GM18520 (cell line): ENCODE measurements at regions not wholly inside any gene's neighbourhood (a gene's known extent, or its start where the extent isn't known, plus 50 kb on each side); places are given as distances from the start of the nearest gene placed in this dataset.
A peak's percentile ranks its signal among the peaks of the same experiment; 100 is the strongest.

Source experiments
- ATAC-seq: cut with Tn5 transposase; IDR thresholded peaks from one replicate; pipeline ENCODE4 v1.9.1; 2021; ENCODE audit not compliant: unreplicated experiment

DNA sequence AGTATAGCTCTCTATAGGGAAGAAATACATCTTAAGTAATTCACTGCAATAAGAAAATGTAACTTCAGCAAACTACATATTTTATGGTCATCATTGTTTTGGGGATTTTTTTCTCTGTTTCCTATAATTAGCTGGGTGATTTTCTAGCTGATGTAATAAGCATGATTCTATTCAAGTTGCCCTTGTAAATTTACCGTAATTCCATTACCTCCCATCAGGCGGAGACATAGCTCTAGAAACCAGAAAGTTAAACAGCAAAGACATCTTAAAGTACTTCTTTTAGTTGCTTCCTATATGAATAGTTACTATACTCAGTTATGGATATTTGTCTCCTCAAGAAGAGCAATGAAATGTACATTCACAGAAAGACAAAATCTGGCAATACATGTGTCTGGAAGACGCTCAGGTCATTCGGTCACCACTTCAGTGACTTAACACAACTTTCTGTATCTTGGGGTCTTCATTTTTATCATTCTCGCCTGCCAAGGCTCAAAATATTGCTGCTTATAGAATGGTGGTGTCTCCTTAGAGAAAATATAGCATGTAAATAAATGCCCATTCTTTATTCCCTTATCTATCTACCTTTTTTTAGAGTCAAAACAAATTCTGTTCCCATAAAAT lies 239.9 kb upstream of the ZC3H12C start:
- peak; percentile 74 for ATAC-seq

DNA sequence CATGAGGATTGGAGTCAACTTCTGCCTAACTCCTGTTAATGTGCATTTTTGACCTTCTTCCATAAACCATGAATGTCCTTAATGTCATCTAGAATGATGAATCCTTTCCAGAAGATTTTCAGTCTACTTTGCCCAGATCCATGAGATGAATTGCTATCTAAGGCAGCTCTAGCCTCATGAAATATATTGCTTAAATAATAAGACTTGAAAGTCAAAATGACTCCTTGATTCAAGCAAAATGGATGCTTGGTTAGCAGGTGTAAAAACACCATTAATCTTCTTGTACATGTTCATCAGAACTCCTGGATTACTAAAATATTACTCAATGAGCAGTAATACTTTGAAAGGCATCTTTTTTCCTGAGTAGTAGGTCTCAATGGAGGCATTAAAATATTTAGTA lies 238.5 kb upstream of the ZC3H12C start:
- ATAC-seq: no peak

DNA sequence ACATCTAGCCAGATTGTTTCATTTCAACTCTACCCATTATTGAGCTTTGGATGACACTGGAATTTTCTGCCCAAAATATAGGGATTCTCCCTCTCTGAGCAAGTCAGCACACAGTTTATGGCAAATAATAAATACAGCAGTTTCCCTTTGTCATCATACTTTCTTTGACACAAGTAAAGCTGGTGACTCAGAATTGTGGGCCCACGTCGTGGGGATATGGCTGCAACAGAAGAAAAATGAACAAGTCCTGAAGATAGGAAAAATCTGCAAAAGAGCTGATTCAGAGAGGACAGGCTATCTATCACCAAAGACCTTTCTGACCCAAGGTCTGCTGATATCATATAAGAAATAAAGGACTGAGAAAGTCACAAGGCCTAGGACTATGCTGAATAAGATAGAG lies 236.3 kb upstream of the ZC3H12C start:
- ATAC-seq: no peak

DNA sequence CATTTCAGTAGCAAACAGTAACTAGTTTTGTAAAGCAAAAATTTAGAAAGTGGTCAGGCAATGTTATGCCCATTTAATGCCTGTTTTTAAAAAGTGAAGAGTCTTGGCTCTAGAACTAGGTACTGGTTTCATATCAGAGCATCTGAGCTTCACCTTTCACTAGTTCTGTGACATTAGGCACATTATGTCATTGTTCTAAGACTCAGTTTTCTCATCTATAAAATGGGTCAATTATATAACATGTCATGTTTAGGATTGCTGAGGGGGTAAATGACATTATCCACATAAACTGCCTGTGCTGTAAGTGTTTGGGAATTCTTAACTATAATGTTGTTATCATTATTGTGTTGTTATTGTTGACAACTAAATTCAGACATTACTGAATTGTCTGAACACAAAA lies 235.6 kb upstream of the ZC3H12C start:
- no peak for ATAC-seq

DNA sequence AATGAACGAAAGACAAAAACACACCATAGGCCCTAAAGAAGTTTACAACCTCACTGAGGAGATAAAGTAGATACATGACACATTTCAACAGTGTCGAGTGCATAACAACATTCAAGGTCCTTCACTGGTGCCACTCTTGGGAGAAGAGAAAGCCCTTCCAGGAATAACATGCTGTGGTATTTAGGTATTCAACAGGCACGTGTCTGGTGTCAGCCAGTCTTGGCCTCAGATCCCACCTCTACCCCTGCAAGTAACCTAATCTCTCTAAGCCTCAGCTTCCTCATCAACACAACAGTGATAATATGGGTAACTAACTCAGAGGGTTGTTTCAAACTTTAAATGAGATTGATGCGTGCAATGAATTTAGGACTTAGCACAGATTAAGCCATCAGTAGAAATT lies 235.0 kb upstream of the ZC3H12C start:
- ATAC-seq: no peak

DNA sequence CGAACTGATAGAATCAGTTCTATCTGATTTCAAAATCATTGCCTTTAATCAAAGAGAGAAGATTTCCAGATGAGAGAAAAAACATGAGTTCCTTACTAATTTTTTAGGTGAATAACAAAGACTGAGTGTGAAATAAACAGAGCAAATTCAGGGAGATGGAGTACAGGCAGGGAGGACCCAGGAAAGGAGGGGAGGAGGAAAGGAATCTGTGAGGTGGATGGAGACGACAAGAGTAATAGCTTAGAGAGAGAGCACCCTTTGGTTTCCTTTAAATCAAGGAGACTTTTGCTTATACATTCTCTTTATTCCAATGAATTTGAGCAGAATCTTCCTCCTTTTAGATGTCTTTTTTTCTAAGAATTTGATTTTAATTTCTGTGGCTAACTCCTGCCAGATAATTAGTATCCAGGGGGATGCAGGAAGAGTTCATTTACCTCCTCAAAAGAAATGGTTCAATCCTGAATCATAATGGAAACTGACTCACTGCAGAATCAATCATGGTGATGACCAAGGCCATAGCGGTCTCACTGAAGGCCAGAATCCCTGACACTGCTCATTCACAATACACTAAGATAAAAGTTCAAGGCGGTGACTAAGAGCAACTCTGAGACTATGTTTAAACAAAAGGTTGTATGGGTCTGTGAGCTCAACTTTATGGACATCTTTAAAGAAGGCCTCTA lies 234.0 kb upstream of the ZC3H12C start:
- ATAC-seq: no peak

DNA sequence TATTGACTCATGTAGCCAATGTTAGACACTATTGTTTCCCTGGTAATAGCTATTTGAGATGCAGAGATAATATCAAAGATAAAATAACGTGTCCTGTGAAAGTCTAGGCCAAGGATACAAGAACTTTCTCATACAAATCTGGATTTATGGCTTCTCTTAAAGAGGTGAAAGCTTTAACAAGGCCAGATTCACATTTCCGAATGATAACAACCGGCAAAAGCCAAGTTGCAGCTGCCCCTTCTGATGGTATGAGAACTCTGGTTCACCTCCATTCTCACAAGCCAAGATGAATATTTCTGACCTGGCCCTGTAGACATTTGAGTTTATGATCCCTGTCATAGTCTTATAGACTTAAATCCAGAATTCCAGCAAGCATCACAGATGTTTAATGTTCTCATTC lies 230.4 kb upstream of the ZC3H12C start:
- no peak for ATAC-seq

DNA sequence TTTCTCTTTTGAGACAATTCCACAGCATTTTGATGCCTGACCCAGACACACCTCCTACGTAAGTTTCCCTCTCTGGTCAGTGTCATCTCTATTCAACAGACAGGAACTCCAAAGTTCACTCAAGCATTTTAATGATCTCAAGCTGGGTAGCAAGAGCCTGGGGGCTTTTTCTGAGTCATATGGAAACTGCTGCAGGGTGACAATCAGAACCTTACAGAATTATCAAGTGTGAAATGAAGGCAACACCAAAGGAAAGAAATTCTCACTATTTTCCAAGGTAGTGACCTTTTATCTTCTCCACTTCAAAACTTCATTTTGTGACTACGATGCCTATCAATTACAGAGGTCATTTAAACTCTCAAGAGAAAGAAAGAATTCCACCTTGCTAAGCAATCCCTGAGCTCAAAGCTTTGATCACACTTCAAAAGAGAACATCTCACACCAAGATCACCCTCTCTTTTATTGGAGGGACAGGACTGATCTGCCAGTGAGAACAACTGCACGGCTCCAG lies 229.0 kb upstream of the ZC3H12C start:
- ATAC-seq: peak; percentile 96

DNA sequence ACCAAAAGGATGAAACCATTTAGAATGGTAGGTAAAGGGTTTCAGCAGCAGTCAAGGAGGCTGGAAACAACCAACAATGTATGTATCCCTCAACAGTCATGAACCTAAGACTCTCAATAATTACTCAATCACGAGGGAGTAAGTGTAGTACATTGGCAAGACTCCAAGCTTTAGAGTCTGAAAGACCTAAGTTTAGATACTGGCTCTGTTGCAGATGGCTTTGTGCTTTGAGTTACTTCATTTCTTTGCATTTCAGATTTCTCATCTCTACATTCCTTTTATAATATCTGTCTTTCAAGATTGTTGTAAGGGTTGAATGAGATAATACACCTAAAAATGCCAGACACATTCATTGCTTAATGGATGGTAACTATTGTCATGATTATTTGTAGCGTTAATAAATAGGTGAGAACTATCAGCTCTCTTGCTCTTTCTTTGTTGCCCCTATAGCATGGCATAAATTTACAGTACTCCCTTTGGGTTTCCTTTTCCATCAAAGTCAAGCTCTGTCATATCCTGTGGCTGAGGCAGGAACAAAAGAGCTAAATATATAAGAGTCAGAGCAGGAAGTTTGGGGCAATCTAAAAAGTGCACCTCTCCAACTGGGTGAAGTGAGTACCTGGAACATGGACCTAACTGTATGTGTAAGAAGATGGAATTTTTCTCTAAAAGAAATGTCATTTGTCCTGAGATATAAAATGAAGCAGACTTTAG lies 228.2 kb upstream of the ZC3H12C start:
- ATAC-seq: no peak

DNA sequence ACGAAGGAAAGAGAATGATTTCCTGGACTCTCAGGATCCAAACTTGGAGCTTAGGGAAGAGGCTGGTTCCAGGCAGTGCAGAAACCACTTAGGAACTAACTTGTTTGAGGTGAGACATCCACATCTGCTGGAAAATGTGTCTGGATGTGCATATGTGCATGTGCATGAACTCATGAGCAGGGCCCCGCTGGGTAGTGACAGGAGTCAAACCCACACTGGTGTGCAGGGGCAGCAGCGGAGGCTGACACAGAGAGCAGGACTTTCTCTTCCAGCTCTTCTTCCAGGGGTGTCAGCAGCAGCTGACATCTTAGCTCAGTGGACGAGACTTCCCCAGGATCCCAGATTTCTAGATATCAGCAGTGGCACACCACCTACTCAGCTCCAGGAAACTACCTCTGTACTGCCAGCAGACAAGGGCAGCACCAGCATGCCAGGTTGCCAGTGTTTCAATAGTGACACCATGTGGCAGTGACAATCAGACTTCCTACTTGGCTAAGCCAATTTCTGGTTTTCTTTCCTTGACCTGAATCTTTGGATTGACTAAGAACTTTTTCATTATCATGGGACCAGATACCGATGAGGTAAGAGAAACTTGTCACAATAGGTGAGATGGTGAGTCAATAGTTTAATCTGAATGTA lies 227.5 kb upstream of the ZC3H12C start:
- no peak for ATAC-seq

DNA sequence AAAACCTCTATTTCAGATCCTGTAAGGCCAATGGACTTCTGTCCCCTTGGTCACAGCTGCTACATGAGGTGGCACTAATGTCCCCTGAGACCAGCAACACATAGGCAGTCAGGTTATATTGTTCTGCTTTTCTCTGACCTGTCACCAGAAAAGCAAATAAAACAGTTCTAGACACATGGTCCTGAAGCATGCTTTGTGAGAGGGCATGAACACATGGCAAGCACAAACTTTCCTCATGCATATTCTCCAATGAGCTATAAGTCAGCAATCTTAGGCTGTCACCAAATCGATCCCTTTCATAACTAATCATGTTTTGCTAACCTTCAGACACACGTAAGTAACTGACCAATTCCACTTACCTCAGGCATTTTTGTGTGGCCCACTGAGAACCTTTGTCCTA lies 225.4 kb upstream of the ZC3H12C start:
- no peak for ATAC-seq

DNA sequence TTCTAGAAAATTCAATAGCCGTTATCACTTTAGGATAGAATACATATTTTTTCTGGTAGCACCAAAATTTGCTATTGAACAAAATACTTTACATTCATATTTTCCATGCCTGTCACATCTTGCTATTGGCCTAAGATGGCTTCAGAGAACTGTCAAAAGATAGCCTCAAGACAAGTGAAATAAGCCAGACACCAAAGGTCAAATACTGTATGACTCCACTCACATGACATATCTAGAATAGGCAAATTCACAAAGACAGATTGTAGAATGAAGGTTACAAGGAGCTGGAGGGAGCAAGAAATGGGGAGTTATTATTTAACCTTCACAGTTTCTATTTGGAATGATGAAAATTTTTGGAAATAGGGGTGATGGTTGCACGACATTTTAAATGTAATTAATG lies 223.7 kb upstream of the ZC3H12C start:
- no peak for ATAC-seq

DNA sequence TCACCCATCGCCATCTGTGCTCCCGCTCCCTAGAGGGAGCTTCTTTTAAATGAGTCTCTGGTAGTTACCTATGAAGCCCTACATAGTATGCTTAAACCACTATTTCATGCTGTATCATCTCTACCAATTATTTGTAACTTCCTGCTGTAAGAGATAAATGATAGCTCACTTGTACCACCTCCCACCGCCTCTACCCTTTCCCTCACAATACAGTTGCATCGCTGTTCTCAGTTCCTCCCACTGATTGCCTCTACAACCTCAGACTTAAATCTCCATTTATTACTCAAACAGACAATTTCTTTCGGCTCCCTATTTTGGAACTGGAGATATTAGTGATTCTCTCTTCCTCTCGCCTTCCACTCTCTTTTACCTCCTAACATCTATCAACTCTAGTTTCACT lies 222.9 kb upstream of the ZC3H12C start:
- ATAC-seq: no peak

DNA sequence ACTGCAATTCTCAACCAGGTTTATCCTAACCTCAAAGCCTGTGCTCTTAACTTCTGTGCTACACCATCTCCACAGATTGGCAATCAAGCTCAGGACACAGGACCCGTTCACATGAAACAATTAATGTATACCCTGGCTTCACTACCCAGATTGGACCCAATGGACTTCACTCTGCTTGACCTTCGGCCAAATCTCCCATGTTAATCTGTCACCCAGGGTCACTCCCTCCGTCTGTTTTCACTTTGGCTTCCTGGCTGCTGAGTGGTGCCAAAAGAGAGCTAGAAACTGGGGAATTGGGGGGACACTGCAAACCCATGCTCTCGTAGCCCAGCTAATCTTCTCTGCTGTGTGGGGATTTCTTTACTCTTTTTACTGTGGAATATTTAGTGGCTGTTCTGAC lies 216.1 kb upstream of the ZC3H12C start:
- ATAC-seq: no peak

DNA sequence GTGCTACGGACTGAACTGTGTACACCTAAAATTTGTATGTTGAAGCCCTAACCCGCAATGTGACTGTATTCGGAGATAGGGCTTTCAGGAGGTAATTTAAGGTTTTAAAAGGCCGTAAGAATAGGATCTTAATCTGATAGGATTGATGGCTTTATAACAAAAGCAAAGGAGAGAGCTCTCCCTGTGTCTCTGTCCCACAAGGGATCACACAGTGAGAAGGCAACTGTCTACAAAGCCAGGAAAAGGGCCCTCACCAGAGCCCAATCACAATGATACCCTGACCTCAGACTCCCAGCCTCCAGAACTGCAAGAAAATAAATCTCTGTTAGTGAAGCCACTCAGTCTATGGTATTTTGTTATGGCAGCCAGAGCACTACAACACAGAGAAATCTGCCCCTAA lies 208.7 kb upstream of the ZC3H12C start:
- ATAC-seq: no peak

DNA sequence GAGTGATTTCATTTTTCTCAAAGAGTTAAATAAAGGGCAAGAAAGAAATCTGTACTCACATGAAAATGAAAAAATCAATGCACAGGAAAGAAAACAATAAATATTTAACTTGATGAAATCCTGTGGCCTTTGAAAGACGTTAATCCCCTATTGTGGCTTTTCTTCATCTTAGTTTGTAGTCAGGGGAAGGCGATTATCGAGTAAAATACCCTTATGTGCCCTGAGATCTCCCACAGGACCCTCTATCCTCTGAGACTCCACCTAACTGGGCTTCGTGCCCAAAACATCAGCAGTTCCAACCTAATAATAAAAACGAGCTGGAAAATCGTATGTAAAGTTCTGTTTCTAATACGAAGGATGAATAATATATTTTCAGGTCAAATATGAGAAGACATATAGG lies 208.2 kb upstream of the ZC3H12C start:
- ATAC-seq: no peak

DNA sequence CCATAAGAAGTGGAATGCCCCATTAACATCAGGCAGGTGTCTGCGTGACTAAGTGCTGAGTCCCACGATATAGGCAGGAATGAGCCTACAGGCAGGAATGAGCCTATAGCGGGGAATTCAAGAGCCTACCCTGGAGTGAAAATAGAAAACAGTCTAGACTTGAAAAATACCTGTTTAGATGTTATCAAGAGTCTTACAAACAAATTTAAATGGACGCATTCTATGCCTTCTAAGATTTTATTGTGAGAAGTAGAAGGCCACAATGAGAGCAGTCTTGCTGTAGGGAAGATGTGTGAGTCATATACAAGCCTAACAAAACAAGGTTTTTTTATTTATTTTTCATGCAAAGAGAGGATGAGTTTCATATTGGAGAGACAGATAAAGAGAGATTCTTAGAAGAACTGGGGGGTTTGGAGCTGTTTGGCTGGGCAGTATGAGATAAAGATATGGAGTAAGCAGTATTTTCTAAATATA lies 200.8 kb upstream of the ZC3H12C start:
- no peak for ATAC-seq

DNA sequence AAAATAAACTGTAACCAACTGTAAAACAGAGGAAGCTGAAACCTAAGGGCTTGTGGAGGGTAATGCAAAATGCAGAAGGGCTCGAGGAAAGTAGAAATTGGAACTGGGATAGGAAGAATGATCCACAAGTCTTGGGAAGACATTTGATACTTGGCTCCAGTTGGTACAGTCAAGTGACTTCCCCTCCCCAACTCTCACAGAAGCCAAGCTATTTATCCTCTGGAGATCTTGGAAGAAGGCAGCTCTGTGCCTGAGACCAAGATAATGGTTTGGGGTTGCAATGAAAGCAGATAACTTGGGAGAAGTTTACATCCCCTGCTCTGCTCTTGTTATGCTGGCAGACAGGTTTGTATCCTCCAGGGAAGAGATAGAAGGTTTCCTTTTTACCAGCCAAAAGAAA lies 198.9 kb upstream of the ZC3H12C start:
- ATAC-seq: no peak

DNA sequence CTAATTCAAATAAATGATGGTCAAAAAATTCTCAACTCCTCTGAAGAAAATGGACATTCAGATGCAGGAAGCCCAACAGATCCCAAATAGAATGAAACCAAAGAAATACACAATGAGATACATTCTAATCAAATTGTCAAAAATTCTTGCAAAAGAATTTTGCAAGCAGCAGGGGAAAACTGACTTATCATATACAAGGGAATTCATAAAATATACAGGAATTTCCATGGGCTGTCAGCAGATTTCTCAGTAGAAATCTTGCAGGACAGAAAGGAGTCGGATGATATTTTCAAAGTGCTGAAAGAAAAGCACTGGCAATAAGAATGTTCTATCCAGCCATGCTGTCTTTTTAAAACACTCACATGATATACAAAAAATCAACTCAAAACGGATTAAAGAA lies 194.6 kb upstream of the ZC3H12C start:
- no peak for ATAC-seq

DNA sequence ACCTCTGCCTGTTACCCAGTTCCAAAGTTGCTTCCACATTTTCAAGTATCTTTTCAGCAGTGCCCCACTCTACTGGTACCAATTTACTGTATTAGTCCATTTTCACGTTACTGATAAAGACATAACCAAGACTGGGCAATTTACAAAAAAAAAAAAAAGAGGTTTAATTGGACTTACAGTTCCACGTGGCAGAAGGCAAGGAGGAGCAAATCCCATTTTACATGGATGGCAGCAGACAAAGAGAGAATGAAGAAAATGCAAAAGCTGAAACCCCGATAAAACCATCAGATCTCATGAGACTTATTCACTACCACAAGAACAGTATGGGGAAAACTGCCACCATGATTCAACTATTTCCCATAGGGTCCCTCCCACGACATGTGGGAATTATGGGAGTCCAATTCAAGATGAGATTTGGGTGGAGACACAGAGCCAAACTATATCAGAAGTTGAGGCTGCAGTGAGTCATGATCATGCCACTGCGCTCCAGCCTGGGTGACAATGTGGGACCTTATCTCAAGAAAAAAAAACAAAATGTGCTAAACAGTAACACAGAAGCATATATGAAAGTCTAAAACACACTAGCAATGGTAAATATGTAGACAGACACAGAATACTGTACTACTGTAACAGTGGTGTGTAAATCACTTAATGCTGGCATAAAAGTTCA lies 190.3 kb upstream of the ZC3H12C start:
- ATAC-seq: no peak

DNA sequence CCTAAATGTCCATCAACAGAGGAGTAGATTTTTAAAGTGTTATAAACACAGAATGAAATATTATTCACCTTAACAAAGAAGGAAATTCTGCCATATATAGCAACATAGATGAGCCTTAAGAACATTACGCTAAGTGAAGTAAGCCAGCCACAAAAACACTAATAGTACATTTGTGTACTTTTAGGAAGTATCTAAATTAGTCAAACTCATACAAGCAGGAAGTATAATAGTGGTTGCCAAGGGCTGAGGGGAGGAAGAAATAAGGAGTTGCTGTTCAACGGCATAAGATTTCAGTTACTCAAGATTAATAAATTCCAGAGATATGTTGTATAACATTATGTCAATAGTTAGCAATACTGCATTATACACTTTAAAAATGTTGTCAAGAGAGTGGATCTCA lies 181.7 kb upstream of the ZC3H12C start:
- ATAC-seq: no peak
